ENCODE measurements at regions not wholly inside any gene's neighbourhood (a gene's known extent, or its start where the extent isn't known, plus 50 kb on each side); places are given as distances from the start of the nearest gene placed in this dataset.
"Not testable (repeated sequence)": the region's sequence is repeated elsewhere in the genome, so short reads cannot be mapped to it uniquely, and the experiment has no call there.

DNA sequence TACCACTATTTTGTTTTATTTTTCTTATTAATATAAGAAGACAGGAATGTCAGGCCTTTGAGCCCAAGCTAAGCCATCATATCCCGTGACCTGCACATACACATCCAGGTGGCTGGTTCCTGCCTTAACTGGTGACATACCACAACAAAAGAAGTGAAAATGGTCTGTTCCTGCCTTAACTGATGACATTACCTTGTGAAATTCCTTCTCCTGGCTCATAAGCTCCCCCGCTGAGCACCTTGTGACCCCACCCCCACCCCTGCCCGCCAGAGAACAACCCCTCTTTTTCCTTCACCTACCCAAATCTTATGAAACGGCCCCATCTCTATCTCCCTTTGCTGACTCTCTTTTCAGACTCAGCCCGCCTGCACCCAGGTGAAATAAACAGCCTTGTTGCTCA lies 277.5 kb upstream of the PTPRD start:
- TF ChIP-seq, protein P1, sequence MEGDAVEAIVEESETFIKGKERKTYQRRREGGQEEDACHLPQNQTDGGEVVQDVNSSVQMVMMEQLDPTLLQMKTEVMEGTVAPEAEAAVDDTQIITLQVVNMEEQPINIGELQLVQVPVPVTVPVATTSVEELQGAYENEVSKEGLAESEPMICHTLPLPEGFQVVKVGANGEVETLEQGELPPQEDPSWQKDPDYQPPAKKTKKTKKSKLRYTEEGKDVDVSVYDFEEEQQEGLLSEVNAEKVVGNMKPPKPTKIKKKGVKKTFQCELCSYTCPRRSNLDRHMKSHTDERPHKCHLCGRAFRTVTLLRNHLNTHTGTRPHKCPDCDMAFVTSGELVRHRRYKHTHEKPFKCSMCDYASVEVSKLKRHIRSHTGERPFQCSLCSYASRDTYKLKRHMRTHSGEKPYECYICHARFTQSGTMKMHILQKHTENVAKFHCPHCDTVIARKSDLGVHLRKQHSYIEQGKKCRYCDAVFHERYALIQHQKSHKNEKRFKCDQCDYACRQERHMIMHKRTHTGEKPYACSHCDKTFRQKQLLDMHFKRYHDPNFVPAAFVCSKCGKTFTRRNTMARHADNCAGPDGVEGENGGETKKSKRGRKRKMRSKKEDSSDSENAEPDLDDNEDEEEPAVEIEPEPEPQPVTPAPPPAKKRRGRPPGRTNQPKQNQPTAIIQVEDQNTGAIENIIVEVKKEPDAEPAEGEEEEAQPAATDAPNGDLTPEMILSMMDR (IDR thresholded peaks at IDR 0.05) = not testable (repeated sequence)
- TF ChIP-seq POLR2A (IDR thresholded peaks at IDR 0.05) = not testable (repeated sequence)
